ENCODE measurements at regions not wholly inside any gene's neighbourhood (a gene's known extent, or its start where the extent isn't known, plus 50 kb on each side); places are given as distances from the start of the nearest gene placed in this dataset.

- peaks cover 0 to 5% (median 5%) of the 10 kb centered on the region in 3 experiments; a peak in 4 of 7 replicates for H3K36me3 Mint-ChIP-seq (ENCODE audit: insufficient read depth in 1 of 3, low read depth in 3 of 3)
- no peak for DNase-seq
- Histone ChIP-seq H3K4me2 (ENCODE audit: insufficient read depth, insufficient read length, low read length) (no peak overlapping the region), H3K27ac (ENCODE audit: insufficient read length, low read depth, low read length) (no peak overlapping the region), H3K56ac (ENCODE audit: insufficient read length, low read depth, low read length) (no peak overlapping the region), H4K20me1 (ENCODE audit: control insufficient read depth, insufficient read depth, insufficient read length) (no peaks in the 10 kb centered on the region), H4K8ac (replicated peaks; ENCODE audit: insufficient read length, low read depth, low read length) (no peak overlapping the region), H3K23ac (ENCODE audit: insufficient read length, low read depth, low read length) (no peak overlapping the region), H2BK120ac (ENCODE audit: low read depth, low read length, poor library complexity, severe bottlenecking) (no peak overlapping the region), H2BK12ac (ENCODE audit: insufficient read length, low read depth, low read length) (no peak overlapping the region), H3K23me2 (ENCODE audit: insufficient read length, low read depth, low read length, poor library complexity, severe bottlenecking) (no peaks in the 10 kb centered on the region), H2BK20ac (ENCODE audit: low read depth, low read length, poor library complexity, severe bottlenecking) (no peak overlapping the region), H3K4me1 (ENCODE audit: insufficient read depth, low read length) (no peaks in the 10 kb centered on the region; the same call in 1 of the 2 replicates), H2AK5ac (ENCODE audit: insufficient read length, low read length) (no peak overlapping the region), H3K4ac (ENCODE audit: low read depth, low read length) (no peak overlapping the region), H3T11ph (ENCODE audit: low read length) (no peak overlapping the region), H3K9ac (ENCODE audit: extremely low read depth, insufficient read length, low read length) (no peak overlapping the region), H3K9me3 (ENCODE audit: control insufficient read depth, low read depth, low read length) (no peaks in the 10 kb centered on the region), H4K5ac (ENCODE audit: insufficient read length, low read depth, low read length) (no peak overlapping the region), H3K18ac (ENCODE audit: insufficient read length, low read depth, low read length) (no peak overlapping the region), H3K27me3 (ENCODE audit: insufficient read depth, low read length) (no peaks in the 10 kb centered on the region), H2BK5ac (ENCODE audit: insufficient read length, low read length) (no peak overlapping the region), H2BK15ac (ENCODE audit: low read depth, low read length) (no peak overlapping the region), H4K91ac (ENCODE audit: insufficient read length, low read depth, low read length) (no peak overlapping the region), H3K79me1 (ENCODE audit: insufficient read depth, low read depth, low read length, poor library complexity, severe bottlenecking) (no peaks in the 10 kb centered on the region), H3K14ac (ENCODE audit: insufficient read depth, low read length) (no peak overlapping the region), H3K79me2 (ENCODE audit: insufficient read depth, low read length) (no peaks in the 10 kb centered on the region), H2AFZ (ENCODE audit: low read length) (no peak overlapping the region)
- peaks cover 4% of the 10 kb centered on the region; the same call in 1 of the 2 replicates for H3K27me3 Mint-ChIP-seq (ENCODE audit: low read depth)
- H3K27ac Mint-ChIP-seq: 0 out of 7 replicates have a peak overlapping the region, but pooled peaks of 1 of the 3 experiments have one; percentile 12
- TF ChIP-seq CTCF (conservative IDR thresholded peaks at IDR 0.05): no peak
- peaks cover 5 to 8% of the 10 kb centered on the region in 2 experiments for H3K9me3 Mint-ChIP-seq
- WGBS (ENCODE audit: extremely low coverage, insufficient read length, low lambda C conversion rate): no CpG with 5 or more reads among the region's 5 CpGs
- peaks cover 21 to 22% of the 10 kb centered on the region in 2 experiments for H3K4me1 Mint-ChIP-seq
- H3K4me3 Mint-ChIP-seq: no peak overlapping the region
These were observed 310.5 kb downstream of the MYCN start for GRCh38 chr2:16250886-16251285.

Data from H9 (cell line).